GM04504 (cell line): ENCODE measurements at regions not wholly inside any gene's neighbourhood (a gene's known extent, or its start where the extent isn't known, plus 50 kb on each side); places are given as distances from the start of the nearest gene placed in this dataset.
"Not testable (repeated sequence)": the region's sequence is repeated elsewhere in the genome, so short reads cannot be mapped to it uniquely, and the experiment has no call there.

Experiments
- DNase-seq: peaks from one replicate; pipeline ENCODE4 v3.0.0-alpha.2; 2012; ENCODE audit warnings: low read depth

GRCh38 chr13:84654654-84655275 lies 772.5 kb upstream of the SLITRK1 start:
- DNase-seq: no peak

- no peak for DNase-seq
These were observed 771.8 kb upstream of the SLITRK1 start for GRCh38 chr13:84653915-84654534.

DNA sequence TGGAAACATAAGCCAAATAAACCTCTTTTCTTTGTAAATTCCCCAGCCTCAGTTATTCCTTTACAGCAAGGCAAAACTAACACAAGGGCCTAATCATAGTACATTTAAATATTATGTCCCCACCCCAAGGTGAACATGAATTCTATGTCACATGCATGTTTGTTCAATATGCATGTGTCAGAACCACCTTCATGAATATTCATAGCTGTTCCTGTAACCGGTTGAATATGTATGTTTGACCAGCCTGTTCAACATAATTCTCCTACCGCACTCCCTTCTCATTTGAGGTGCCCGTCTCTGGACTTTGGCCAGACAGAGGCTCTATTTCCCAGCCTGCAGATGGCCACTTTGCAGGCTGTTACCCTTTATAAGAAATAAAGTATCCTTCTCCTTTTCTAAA lies 769.4 kb upstream of the SLITRK1 start:
- no peak for DNase-seq

DNA sequence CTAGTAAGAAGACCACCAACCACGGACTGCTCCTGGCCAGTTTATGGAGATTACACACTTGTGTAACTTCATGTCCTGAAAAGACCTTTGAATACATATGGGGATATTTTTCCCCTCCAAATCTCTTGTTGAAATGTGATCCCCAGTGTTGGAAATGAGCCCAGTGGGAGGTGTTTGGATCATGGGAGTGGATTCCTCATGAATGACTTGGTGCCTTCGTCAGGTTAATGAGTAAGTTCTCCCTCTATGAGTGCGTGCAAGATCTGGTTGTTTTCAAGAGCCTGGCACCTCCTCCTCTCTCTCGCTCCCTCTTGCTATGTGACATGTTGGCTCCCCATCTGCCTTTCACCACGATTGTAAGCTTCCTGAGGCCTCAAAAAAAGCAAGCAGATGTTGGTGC lies 769.0 kb upstream of the SLITRK1 start:
- DNase-seq: no peak

DNA sequence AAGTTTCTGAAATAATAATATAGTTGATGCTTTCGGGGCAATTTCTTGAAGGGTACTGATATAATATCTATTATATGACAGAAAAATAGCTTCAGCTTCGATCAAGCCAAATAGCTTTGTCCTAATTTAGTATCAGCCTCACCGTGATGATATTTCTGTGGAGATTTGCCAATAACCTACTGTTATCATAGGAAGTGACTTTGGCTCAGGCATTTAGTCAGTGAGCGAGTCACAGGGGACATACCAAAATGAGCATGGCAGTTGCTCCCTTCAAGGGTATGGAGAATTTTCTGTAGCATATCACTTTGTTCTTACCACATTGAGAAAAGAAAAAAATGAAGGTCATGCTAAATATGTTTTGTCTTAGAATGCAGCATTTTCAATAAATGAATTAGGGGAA lies 767.6 kb upstream of the SLITRK1 start:
- DNase-seq: no peak

- no peak for DNase-seq
These were observed 765.9 kb upstream of the SLITRK1 start for GRCh38 chr13:84648069-84648640.

GRCh38 chr13:84646957-84647356 lies 764.7 kb upstream of the SLITRK1 start:
- DNase-seq: no peak

DNA sequence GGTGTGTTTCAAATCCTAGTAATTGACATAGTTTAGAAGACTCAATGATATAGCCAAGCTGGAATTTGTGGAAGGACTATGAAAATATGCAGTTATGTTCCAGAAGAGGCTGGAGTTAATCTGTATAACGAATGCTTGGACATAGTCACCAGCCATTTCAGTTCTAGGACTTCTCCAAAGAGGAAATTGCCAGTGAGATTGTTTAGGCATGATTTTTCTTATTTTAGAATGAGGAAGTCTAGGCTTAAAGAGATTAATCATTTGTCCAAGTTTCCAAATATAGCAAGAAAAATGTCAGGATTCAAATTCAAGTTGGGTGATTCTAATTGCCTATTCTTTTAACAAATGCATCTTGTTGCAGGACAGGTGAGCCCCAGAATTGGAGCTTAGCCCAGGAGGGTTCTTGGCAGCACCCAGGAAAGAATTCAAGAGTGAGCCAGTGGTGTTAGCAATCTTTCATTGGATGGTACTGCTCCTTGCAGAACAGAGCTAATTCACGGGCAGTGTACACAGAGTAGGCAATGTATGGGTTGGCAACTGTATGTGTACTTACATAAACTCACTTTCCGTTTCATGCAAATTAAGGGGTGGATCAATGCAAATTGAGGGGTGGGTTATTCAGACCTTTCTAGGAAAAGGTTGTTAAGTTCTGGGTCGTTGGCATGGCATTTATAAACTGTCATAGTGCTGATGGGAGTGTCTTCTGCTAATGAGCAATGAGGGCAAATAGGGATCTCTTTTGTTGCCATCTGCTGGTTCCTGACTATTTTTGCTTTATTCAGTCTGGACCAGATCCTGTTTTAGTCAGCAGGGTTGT lies 763.1 kb upstream of the SLITRK1 start:
- no peak for DNase-seq

DNA sequence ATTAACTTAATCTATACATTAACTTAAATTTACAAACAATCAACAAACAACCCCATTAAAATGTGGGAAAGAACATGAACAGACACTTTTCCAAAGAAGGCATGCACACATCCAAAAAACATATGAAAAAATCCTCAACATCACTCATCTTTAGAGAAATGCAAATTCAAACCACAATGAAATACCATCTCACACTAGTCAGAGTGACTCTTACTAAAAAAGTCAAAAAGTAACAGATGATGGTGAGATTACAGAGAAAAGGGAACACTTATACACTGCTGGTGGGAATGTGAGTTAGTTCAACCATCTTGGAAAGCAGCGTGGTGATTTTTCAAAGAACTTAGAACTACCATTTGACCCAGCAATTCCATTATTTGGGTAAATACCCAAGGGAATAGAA lies 759.2 kb upstream of the SLITRK1 start:
- DNase-seq: no peak

- no peak for DNase-seq
These were observed 758.4 kb upstream of the SLITRK1 start for GRCh38 chr13:84640691-84641090.

DNA sequence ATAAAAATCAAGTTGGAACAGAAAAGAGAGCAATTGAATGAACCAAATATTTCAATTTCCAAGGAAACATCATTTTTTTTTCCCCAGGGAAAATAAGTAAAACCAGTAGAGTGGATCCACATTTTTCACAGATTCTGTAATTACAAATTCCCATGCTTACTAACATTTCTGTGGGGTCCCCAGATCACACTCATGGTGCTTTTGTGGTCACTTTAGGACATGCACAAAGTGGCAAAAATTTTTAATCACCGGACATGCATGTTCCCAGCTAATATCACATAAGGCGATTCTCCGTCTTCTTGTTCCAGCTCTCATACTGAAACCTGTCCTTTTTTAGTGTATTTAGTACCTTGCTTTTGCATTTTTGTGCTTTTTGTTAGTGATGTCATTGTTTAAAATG lies 748.2 kb upstream of the SLITRK1 start:
- no peak for DNase-seq

DNA sequence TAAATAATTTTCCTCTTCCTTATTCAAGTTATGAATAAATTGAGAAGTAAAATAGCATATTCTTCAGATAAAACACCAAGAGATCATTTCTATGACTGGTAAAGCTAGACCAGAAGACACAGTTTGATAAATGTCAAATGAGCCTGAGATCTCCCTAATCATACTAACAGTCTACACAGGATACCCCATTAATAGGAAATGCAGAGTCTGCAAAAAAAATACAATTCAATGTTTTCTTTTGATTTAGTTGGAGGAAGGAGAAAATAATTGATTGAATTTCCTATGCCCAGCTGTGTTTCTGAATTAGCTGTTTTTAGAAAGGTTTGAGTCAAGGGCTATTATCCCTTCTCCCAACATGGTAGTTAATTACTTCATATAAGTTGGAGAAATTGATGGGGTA lies 734.6 kb upstream of the SLITRK1 start:
- DNase-seq: no peak

DNA sequence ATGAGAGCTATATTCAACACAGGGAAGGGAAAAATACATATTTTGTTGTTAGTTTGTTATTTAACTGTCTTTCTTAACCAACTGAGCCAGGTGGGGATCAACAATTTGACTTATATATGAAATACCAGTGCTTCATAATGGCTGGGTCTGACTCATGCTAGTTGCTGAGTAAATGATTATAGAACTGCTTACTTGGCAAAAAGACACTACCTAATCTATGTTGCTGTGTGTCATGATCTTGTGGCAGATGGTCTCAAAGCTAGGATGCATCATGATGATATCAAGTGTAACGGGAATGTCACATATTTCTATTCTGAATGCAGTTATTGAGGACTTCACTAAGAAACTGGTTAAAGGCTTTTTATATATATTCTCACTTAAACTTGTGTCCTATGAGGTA lies 727.4 kb upstream of the SLITRK1 start:
- no peak for DNase-seq

DNA sequence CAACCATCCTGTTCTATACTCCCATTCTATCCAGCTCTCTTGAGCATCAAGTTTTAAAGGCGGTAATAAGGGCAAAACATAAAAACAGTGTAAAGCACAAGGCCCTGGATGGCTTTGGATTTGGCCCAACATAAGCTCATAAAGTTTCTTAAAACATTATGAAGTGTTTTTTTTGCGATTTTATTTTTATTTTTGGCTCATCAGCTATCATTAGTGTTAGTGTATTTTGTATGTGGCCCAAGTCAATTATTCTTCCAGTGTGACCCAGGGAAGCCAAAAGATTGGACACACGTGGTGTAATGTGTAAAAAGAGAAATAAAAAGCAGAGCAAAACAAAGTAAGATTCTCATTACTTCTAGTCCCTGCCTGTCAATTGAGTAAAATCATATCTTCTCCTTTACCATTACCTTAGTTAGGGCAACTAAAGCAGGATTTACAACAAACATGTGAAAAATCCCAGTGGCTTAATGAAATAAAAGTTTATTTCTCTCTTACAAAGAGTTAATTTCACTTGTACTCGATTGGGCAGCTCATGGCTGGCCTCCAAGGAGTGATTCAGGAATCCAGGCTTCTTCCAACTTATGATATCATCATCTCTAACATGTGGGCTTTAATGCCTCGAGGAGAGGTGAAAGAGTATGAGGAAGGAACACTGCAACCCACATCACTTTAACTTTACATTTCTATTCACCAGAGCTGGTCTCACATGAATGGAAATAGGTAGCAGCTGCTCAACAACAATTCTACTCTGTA lies 725.2 kb upstream of the SLITRK1 start:
- DNase-seq: peak; percentile 3

- DNase-seq: no peak
These were observed 724.3 kb upstream of the SLITRK1 start for GRCh38 chr13:84606616-84607015.

DNA sequence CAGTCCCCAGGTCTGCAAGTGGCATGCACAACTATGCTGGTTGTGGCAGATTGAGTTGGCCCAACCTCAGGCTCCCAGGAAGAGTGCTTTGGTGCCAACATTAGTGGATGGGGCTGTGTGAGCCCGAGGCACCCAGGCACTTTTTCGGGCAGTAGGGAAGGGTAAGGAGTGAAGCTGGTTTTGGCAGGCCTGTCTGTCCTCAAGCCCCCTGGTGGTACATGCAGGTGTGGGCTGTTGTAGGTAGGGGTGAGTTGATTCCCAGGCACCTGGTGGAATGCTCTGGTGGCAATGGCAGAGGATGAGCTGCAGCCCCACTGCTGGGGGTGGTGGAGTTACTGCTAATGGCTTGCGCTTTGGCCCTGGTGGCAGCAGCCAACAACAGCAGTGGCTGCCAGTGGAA lies 723.7 kb upstream of the SLITRK1 start:
- DNase-seq: no peak

GRCh38 chr13:84591444-84591843 lies 709.2 kb upstream of the SLITRK1 start:
- DNase-seq: no peak

DNA sequence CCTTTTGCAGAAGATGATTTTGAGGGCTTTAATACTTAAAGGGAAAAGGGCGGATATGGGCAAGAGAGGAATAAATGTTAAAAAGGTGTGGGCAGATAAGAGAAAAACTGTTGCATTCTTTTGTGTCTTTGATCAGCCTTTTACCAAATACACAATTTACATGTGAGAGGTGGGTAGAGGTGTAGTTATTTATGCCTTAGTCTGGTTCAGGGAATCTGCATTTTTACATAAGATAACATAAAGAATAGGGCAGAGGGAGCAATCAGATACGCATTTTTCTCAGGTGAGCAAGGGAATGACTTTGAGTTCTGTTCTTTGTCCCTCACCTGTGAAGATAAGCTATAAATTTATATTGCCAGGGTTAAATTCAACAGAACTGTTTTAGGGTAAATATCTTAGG lies 708.4 kb upstream of the SLITRK1 start:
- no peak for DNase-seq

GRCh38 chr13:84588023-84588422 lies 705.7 kb upstream of the SLITRK1 start:
- DNase-seq: no peak

DNA sequence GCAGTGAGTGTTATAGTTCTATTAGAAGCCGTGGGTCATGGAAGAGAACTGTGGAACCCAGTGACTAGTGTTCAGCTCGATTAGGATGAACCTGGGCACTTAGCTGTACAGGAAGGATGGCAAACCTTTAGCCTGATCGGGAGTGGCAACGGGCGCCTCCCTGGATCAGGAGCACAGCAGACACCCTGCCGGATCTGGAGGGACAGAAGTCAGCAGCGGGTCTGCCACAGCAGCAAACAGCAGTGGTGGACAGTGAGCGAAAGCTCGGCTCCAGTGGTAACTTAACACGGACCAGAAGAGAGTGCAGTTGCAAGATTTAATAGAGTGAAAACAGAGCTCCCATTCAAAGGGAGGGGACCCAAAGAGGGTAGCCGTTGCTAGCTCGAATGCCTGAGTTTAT lies 697.6 kb upstream of the SLITRK1 start:
- not testable (repeated sequence) for DNase-seq

- no peak for DNase-seq
These were observed 692.6 kb upstream of the SLITRK1 start for GRCh38 chr13:84574851-84575250.

DNA sequence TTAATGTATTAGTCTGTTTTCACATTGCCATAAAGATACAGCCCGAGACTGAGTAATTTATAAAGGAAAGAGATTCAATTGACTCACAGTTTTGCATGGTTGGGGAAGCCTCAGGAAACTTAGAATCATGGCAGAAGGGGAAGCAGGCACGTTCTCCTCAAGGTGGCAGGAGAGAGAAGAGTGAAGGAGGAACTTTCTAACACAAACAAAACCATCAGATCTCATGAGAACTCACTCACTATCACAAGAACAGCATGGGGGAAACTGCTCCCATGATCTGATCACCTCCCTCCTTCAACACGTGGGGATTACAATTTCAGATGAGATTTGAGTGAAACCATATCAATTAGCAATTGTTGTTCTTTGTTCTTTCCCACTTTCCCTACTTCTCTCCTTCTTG lies 689.0 kb upstream of the SLITRK1 start:
- no peak for DNase-seq
